Neural cell (in vitro differentiated cells): ENCODE measurements at regions not wholly inside any gene's neighbourhood (a gene's known extent, or its start where the extent isn't known, plus 50 kb on each side); places are given as distances from the start of the nearest gene placed in this dataset.

Experiments
- H2AFZ ChIP-seq: fragments of 200-600, 300-800 bp; sonication (generic), shearing (Covaris generic); 2 replicates; pipeline ENCODE4 v1.6.0; 2014; ENCODE audit warnings: low read depth, mild to moderate bottlenecking, antibody characterized with exemption, low read length, moderate library complexity
- H3F3A ChIP-seq: fragments of 200-600 bp; shearing (Covaris generic); 2 replicates; pipeline ENCODE4 v1.6.1; 2016; ENCODE audit warnings: mild to moderate bottlenecking, moderate library complexity, mixed read lengths, antibody characterized with exemption, low read length; ENCODE audit not compliant: insufficient read depth, poor library complexity, severe bottlenecking
- H3K27ac ChIP-seq: fragments of 200-600, 300-800 bp; sonication (generic), shearing (Covaris generic); 2 replicates; pipeline ENCODE4 v1.5.1; 2014; ENCODE audit warnings: mild to moderate bottlenecking, low read length, moderate library complexity
- H3K27me3 ChIP-seq: fragments of 300-800, 200-600 bp; sonication (generic), shearing (Covaris generic); 2 replicates; pipeline ENCODE4 v1.6.0; 2014; ENCODE audit warnings: mild to moderate bottlenecking, low read depth, low read length, moderate library complexity; ENCODE audit not compliant: insufficient read depth
- H3K36me3 ChIP-seq: fragments of 300-800, 200-600 bp; sonication (generic), shearing (Covaris generic); 2 replicates; pipeline ENCODE4 v1.5.1; 2014; ENCODE audit warnings: mild to moderate bottlenecking, antibody characterized with exemption, low read length, moderate library complexity; ENCODE audit not compliant: insufficient read depth
- H3K4me2 ChIP-seq: fragments of 300-800, 200-600 bp; sonication (generic), shearing (Covaris generic); 2 replicates; pipeline ENCODE4 v1.6.0; 2014; ENCODE audit warnings: mild to moderate bottlenecking, low read length
- H3K4me3 ChIP-seq: fragments of 300-800, 200-600 bp; sonication (generic), shearing (Covaris generic); 2 replicates; pipeline ENCODE4 v1.5.1; 2014; ENCODE audit warnings: mild to moderate bottlenecking, low read length, moderate library complexity
- H3K79me2 ChIP-seq: fragments of 200-600 bp; shearing (Covaris generic); replicated peaks from 2 replicates; pipeline ENCODE4 v1.6.0; 2014; ENCODE audit warnings: mild to moderate bottlenecking, low read length, moderate library complexity; ENCODE audit not compliant: insufficient read depth
- H3K9ac ChIP-seq: fragments of 300-800, 200-600 bp; sonication (generic), shearing (Covaris generic); 2 replicates; pipeline ENCODE4 v1.6.1; 2016; ENCODE audit warnings: mild to moderate bottlenecking, low read length, mixed read lengths
- H3K9me2 ChIP-seq: fragments of 200-600 bp; shearing (Covaris generic); 2 replicates; pipeline ENCODE4 v1.6.1; 2016; ENCODE audit warnings: mild to moderate bottlenecking, low read length, mixed read lengths; ENCODE audit not compliant: insufficient read depth
- H3K9me3 ChIP-seq: fragments of 200-600, 300-800 bp; sonication (generic), shearing (Covaris generic); 2 replicates; pipeline ENCODE4 v1.6.1; 2016; ENCODE audit warnings: mild to moderate bottlenecking, mixed run types, low read length, moderate library complexity, mixed read lengths
- H4K20me1 ChIP-seq: fragments of 200-600 bp; shearing (Covaris generic); 2 replicates; pipeline ENCODE4 v1.6.1; 2016; ENCODE audit warnings: mild to moderate bottlenecking, mixed run types; ENCODE audit not compliant: insufficient read depth
- EP300 ChIP-seq: fragments of 450-650 bp; conservative IDR thresholded peaks from 2 replicates; pipeline ENCODE4 v1.6.1; 2014; ENCODE audit warnings: antibody characterized with exemption, mild to moderate bottlenecking, moderate library complexity; ENCODE audit not compliant: poor library complexity, severe bottlenecking
- EZH2 ChIP-seq: fragments of 200-600, 300-800 bp; shearing (Covaris generic), sonication (generic); IDR thresholded peaks from 2 replicates; pipeline ENCODE4 v1.6.1; 2014; ENCODE audit warnings: antibody characterized with exemption, low read length, borderline replicate concordance, mild to moderate bottlenecking; ENCODE audit not compliant: insufficient read depth, poor library complexity, severe bottlenecking
- MXI1 ChIP-seq: fragments of 450-650 bp; conservative IDR thresholded peaks from 2 replicates; pipeline ENCODE4 v1.6.1; 2014; ENCODE audit warnings: antibody characterized with exemption, mild to moderate bottlenecking; ENCODE audit not compliant: poor library complexity, severe bottlenecking
- POLR2AphosphoS5 ChIP-seq: IDR thresholded peaks from 2 replicates; pipeline ENCODE4 v1.6.1; 2012
- RAD21 ChIP-seq: fragments of 450-650 bp; conservative IDR thresholded peaks from 2 replicates; pipeline ENCODE4 v1.6.1; 2014; ENCODE audit warnings: antibody characterized with exemption, mild to moderate bottlenecking, moderate library complexity
- SMC3 ChIP-seq: fragments of 450-650 bp; conservative IDR thresholded peaks from 2 replicates; pipeline ENCODE4 v1.6.1; 2014; ENCODE audit warnings: antibody characterized with exemption, mild to moderate bottlenecking, moderate library complexity; ENCODE audit not compliant: poor library complexity
- TAF1 ChIP-seq: IDR thresholded peaks from 2 replicates; pipeline ENCODE4 v1.6.1; 2012; ENCODE audit warnings: low read depth
- TF ChIP-seq, protein P1 (sequence below): IDR thresholded peaks from 2 replicates; pipeline ENCODE4 v1.6.1; 2012; ENCODE audit warnings: borderline replicate concordance
- TF ChIP-seq, protein P2 (sequence below): fragments of 450-650 bp; IDR thresholded peaks from 2 replicates; pipeline ENCODE4 v1.5.1; 2014; ENCODE audit warnings: antibody characterized with exemption, mild to moderate bottlenecking, moderate library complexity; ENCODE audit not compliant: poor library complexity, severe bottlenecking

DNA sequence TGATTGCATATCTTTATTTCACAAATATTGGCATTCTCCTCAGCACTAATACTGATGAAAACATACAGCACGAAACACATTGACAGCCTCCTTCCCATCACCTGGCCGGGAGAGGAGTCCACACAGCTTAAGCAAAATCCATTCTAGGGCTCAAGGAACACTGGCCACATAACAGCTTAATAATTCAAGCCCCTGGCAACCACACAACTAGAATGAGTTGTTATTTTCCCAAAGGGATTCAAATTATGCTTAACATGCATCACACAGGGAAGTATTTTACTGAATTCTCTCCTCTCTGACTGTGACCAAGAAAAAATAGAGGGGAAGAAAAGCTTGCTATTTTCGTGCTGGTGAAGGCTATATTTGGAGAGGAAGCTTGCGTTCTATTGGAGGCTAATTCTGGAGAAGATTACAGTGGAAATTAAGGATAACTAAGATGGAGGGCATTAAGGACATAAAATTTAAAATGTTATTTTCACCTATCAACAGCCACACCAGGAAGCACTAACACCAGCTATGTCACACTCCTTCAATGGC, 198.5 kb downstream of the ADGRG6 start:
- H3K9me3 ChIP-seq, result no peaks in the 10 kb centered on the region
- no peaks in the 10 kb centered on the region for H4K20me1 ChIP-seq
- no peak overlapping the region for H3K27ac ChIP-seq
- no peaks in the 10 kb centered on the region for H3F3A ChIP-seq
- no peaks in the 10 kb centered on the region for H3K79me2 ChIP-seq
- H3K27me3 ChIP-seq, result no peaks in the 10 kb centered on the region
- H3K36me3 ChIP-seq, result no peaks in the 10 kb centered on the region
- H3K9me2 ChIP-seq, result no peaks in the 10 kb centered on the region
- H2AFZ ChIP-seq, result no peak overlapping the region
- H3K4me3 ChIP-seq, result no peak overlapping the region
- TF ChIP-seq, protein P1, sequence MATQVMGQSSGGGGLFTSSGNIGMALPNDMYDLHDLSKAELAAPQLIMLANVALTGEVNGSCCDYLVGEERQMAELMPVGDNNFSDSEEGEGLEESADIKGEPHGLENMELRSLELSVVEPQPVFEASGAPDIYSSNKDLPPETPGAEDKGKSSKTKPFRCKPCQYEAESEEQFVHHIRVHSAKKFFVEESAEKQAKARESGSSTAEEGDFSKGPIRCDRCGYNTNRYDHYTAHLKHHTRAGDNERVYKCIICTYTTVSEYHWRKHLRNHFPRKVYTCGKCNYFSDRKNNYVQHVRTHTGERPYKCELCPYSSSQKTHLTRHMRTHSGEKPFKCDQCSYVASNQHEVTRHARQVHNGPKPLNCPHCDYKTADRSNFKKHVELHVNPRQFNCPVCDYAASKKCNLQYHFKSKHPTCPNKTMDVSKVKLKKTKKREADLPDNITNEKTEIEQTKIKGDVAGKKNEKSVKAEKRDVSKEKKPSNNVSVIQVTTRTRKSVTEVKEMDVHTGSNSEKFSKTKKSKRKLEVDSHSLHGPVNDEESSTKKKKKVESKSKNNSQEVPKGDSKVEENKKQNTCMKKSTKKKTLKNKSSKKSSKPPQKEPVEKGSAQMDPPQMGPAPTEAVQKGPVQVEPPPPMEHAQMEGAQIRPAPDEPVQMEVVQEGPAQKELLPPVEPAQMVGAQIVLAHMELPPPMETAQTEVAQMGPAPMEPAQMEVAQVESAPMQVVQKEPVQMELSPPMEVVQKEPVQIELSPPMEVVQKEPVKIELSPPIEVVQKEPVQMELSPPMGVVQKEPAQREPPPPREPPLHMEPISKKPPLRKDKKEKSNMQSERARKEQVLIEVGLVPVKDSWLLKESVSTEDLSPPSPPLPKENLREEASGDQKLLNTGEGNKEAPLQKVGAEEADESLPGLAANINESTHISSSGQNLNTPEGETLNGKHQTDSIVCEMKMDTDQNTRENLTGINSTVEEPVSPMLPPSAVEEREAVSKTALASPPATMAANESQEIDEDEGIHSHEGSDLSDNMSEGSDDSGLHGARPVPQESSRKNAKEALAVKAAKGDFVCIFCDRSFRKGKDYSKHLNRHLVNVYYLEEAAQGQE, result no peak
- no peak for TF ChIP-seq TAF1
- TF ChIP-seq EZH2, result no peak
- TF ChIP-seq, protein P2, sequence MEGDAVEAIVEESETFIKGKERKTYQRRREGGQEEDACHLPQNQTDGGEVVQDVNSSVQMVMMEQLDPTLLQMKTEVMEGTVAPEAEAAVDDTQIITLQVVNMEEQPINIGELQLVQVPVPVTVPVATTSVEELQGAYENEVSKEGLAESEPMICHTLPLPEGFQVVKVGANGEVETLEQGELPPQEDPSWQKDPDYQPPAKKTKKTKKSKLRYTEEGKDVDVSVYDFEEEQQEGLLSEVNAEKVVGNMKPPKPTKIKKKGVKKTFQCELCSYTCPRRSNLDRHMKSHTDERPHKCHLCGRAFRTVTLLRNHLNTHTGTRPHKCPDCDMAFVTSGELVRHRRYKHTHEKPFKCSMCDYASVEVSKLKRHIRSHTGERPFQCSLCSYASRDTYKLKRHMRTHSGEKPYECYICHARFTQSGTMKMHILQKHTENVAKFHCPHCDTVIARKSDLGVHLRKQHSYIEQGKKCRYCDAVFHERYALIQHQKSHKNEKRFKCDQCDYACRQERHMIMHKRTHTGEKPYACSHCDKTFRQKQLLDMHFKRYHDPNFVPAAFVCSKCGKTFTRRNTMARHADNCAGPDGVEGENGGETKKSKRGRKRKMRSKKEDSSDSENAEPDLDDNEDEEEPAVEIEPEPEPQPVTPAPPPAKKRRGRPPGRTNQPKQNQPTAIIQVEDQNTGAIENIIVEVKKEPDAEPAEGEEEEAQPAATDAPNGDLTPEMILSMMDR, result no peak
- TF ChIP-seq SMC3, result no peak
- TF ChIP-seq MXI1, result no peak
- no peak for TF ChIP-seq POLR2AphosphoS5
- no peak for TF ChIP-seq RAD21
- TF ChIP-seq EP300, result no peak
- peak overlapping the region; percentile 33 for H3K4me2 ChIP-seq
- H3K9ac ChIP-seq, result no peak overlapping the region

DNA sequence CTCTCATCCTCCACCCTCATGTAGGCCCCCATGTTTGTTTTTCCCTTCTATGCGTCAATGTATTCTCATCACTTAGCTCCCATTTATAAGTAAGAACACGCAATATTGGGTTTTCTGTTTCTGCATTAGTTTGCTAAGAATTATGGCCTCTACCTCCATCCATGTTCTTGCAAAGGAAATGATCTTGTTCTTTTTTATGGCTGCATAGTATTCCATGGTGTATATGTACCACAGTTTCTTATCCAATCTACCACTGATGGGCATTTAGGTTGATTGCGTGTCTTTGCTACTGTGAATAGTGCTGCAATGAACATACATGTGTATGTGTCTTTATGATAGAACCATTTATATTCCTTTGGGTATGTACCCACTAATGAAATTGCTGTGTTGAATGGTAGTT, 200.0 kb downstream of the ADGRG6 start:
- Histone ChIP-seq H3K79me2 (no peaks in the 10 kb centered on the region), H4K20me1 (no peaks in the 10 kb centered on the region), H3K4me2 (no peak overlapping the region), H3K9ac (no peak overlapping the region), H3K27ac (no peak overlapping the region), H3K9me2 (no peaks in the 10 kb centered on the region), H3K36me3 (no peaks in the 10 kb centered on the region), H3K4me3 (no peak overlapping the region), H3F3A (no peaks in the 10 kb centered on the region), H2AFZ (no peak overlapping the region), H3K9me3 (no peaks in the 10 kb centered on the region), H3K27me3 (no peaks in the 10 kb centered on the region)
- TF ChIP-seq, protein P2, result no peak
- no peak for TF ChIP-seq TAF1
- TF ChIP-seq MXI1, result no peak
- TF ChIP-seq POLR2AphosphoS5, result no peak
